ENCODE measurements at regions not wholly inside any gene's neighbourhood (a gene's known extent, or its start where the extent isn't known, plus 50 kb on each side); places are given as distances from the start of the nearest gene placed in this dataset.

DNA sequence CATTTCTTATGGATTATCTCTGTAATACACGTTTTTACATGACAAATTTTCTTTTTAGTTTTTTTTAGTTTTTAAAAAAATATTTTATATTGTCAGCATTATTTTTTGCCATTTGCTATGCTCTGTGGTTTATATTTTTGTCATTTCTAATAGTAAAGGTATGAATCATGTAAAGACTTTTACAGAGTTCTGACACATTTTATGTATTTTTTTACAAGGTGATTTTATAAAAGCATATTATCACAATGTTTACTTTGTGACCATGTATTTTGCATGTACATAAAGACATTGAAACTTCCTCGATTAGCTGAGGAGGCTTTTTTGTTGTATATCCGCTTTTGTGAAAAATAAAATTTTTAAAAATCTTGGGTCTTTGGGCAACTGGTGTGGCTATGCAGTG is 1705.1 kb downstream of the PCDH7 start:
- Mint-ChIP-seq H3K36me3 (ENCODE audit: insufficient read depth in 1 of 3, low read depth in 3 of 3) (peaks cover 0 to 4% (median 3%) of the 10 kb centered on the region in 3 experiments; a peak in 3 of 7 replicates), H3K27me3 (ENCODE audit: low read depth) (no peaks in the 10 kb centered on the region), H3K4me3 (no peak overlapping the region), H3K4me1 (no peaks in the 10 kb centered on the region), H3K9me3 (peaks cover 3 to 14% of the 10 kb centered on the region in 2 experiments; a peak in 4 of 5 replicates), H3K27ac (no peak overlapping the region)
- TF ChIP-seq, protein P1, sequence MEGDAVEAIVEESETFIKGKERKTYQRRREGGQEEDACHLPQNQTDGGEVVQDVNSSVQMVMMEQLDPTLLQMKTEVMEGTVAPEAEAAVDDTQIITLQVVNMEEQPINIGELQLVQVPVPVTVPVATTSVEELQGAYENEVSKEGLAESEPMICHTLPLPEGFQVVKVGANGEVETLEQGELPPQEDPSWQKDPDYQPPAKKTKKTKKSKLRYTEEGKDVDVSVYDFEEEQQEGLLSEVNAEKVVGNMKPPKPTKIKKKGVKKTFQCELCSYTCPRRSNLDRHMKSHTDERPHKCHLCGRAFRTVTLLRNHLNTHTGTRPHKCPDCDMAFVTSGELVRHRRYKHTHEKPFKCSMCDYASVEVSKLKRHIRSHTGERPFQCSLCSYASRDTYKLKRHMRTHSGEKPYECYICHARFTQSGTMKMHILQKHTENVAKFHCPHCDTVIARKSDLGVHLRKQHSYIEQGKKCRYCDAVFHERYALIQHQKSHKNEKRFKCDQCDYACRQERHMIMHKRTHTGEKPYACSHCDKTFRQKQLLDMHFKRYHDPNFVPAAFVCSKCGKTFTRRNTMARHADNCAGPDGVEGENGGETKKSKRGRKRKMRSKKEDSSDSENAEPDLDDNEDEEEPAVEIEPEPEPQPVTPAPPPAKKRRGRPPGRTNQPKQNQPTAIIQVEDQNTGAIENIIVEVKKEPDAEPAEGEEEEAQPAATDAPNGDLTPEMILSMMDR (conservative IDR thresholded peaks at IDR 0.05), result no peak
- Histone ChIP-seq H3K9ac (ENCODE audit: extremely low read depth, insufficient read length, low read length) (no peak overlapping the region), H3T11ph (ENCODE audit: low read length) (no peak overlapping the region), H3K27me3 (ENCODE audit: insufficient read depth, low read length) (no peaks in the 10 kb centered on the region), H3K23ac (ENCODE audit: insufficient read length, low read depth, low read length) (no peak overlapping the region), H3K4ac (ENCODE audit: low read depth, low read length) (no peak overlapping the region), H2AK5ac (ENCODE audit: insufficient read length, low read length) (no peak overlapping the region), H2BK5ac (ENCODE audit: insufficient read length, low read length) (no peak overlapping the region), H3K4me1 (ENCODE audit: insufficient read depth, low read length) (no peaks in the 10 kb centered on the region), H2BK12ac (ENCODE audit: insufficient read length, low read depth, low read length) (no peak overlapping the region), H3K79me2 (ENCODE audit: insufficient read depth, low read length) (no peaks in the 10 kb centered on the region), H4K91ac (ENCODE audit: insufficient read length, low read depth, low read length) (no peak overlapping the region), H3K9me3 (ENCODE audit: control insufficient read depth, low read depth, low read length) (no peaks in the 10 kb centered on the region), H4K20me1 (ENCODE audit: control insufficient read depth, insufficient read depth, insufficient read length) (no peaks in the 10 kb centered on the region), H4K5ac (ENCODE audit: insufficient read length, low read depth, low read length) (no peak overlapping the region), H3K14ac (ENCODE audit: insufficient read depth, low read length) (no peak overlapping the region), H3K18ac (ENCODE audit: insufficient read length, low read depth, low read length) (no peak overlapping the region), H3K79me1 (ENCODE audit: insufficient read depth, low read depth, low read length, poor library complexity, severe bottlenecking) (no peaks in the 10 kb centered on the region), H3K23me2 (ENCODE audit: insufficient read length, low read depth, low read length, poor library complexity, severe bottlenecking) (no peaks in the 10 kb centered on the region), H3K56ac (ENCODE audit: insufficient read length, low read depth, low read length) (no peak overlapping the region), H3K27ac (ENCODE audit: insufficient read length, low read depth, low read length) (no peak overlapping the region), H2BK15ac (ENCODE audit: low read depth, low read length) (no peak overlapping the region), H2AFZ (ENCODE audit: low read length) (no peak overlapping the region), H2BK20ac (ENCODE audit: low read depth, low read length, poor library complexity, severe bottlenecking) (no peak overlapping the region), H2BK120ac (ENCODE audit: low read depth, low read length, poor library complexity, severe bottlenecking) (no peak overlapping the region), H3K4me2 (ENCODE audit: insufficient read depth, insufficient read length, low read length) (no peak overlapping the region), H4K8ac (replicated peaks; ENCODE audit: insufficient read length, low read depth, low read length) (no peak overlapping the region)
- no peak for DNase-seq
- WGBS (ENCODE audit: extremely low coverage, insufficient read length, low lambda C conversion rate), result no CpG with 5 or more reads among the region's 3 CpGs

Measured in H9 (cell line).